OCI-LY1 (cell line): ENCODE measurements at regions not wholly inside any gene's neighbourhood (a gene's known extent, or its start where the extent isn't known, plus 50 kb on each side); places are given as distances from the start of the nearest gene placed in this dataset.

Experiments
- H2AFZ ChIP-seq: fragments of 200-600 bp; sonication (generic), shearing (Covaris generic); 2 replicates; pipeline ENCODE4 v1.6.0; 2014; ENCODE audit warnings: antibody characterized with exemption, mild to moderate bottlenecking, low read length
- H3F3A ChIP-seq: fragments of 200-600 bp; sonication (generic), shearing (Covaris generic); 2 replicates; pipeline ENCODE4 v1.6.0; 2014; ENCODE audit warnings: mild to moderate bottlenecking, antibody characterized with exemption, low read length, moderate library complexity; ENCODE audit not compliant: insufficient read depth
- H3K27ac ChIP-seq: fragments of 200-600 bp; sonication (generic); 2 replicates; pipeline ENCODE4 v1.5.1; 2014; ENCODE audit warnings: low read length, mixed run types, mild to moderate bottlenecking, low read depth; ENCODE audit not compliant: poor library complexity, severe bottlenecking
- H3K27me3 ChIP-seq: fragments of 200-600 bp; sonication (generic); 2 replicates; pipeline ENCODE4 v1.6.0; 2014; ENCODE audit warnings: antibody characterized with exemption, mild to moderate bottlenecking, low read length, moderate library complexity; ENCODE audit not compliant: insufficient read depth
- H3K36me3 ChIP-seq: fragments of 200-600 bp; sonication (generic); 2 replicates; pipeline ENCODE4 v1.6.1; 2014; ENCODE audit warnings: mild to moderate bottlenecking, antibody characterized with exemption, low read length, moderate library complexity, mixed read lengths; ENCODE audit not compliant: insufficient read depth
- H3K4me1 ChIP-seq: fragments of 200-600 bp; sonication (generic); 2 replicates; pipeline ENCODE4 v1.5.1; 2014; ENCODE audit warnings: mild to moderate bottlenecking, low read length, moderate library complexity; ENCODE audit not compliant: insufficient read depth, severe bottlenecking
- H3K4me2 ChIP-seq: fragments of 200-600 bp; sonication (generic), shearing (Covaris generic); 2 replicates; pipeline ENCODE4 v1.6.1; 2014; ENCODE audit warnings: low read length
- H3K4me3 ChIP-seq: fragments of 200-600 bp; sonication (generic); 2 replicates; pipeline ENCODE4 v1.5.1; 2014; ENCODE audit warnings: low read length, low read depth, mild to moderate bottlenecking, mixed read lengths; ENCODE audit not compliant: poor library complexity, severe bottlenecking
- H3K79me2 ChIP-seq: fragments of 200-600 bp; shearing (Covaris generic); 2 replicates; pipeline ENCODE4 v1.6.1; 2016; ENCODE audit warnings: mixed run types, low read length, mixed read lengths; ENCODE audit not compliant: insufficient read depth
- H3K9ac ChIP-seq: fragments of 200-600 bp; sonication (generic), shearing (Covaris generic); 2 replicates; pipeline ENCODE4 v1.6.1; 2014; ENCODE audit warnings: mild to moderate bottlenecking, low read length, mixed read lengths
- H3K9me2 ChIP-seq: fragments of 200-600 bp; sonication (generic), shearing (Covaris generic); 2 replicates; pipeline ENCODE4 v1.6.1; 2014; ENCODE audit warnings: low read depth, mild to moderate bottlenecking, low read length, mixed read lengths
- H3K9me3 ChIP-seq: fragments of 200-600 bp; shearing (Covaris generic); 2 replicates; pipeline ENCODE4 v1.6.1; 2014; ENCODE audit warnings: low read length, mixed read lengths
- H4K20me1 ChIP-seq: fragments of 200-600 bp; sonication (generic), shearing (Covaris generic); 2 replicates; pipeline ENCODE4 v1.6.0; 2016; ENCODE audit warnings: mild to moderate bottlenecking, low read length; ENCODE audit not compliant: insufficient read depth
- EZH2 ChIP-seq: fragments of 200-600 bp; sonication (generic), shearing (Covaris generic); IDR thresholded peaks from 2 replicates; pipeline ENCODE4 v1.8.0; 2017; ENCODE audit warnings: borderline replicate concordance, mixed run types, mild to moderate bottlenecking, antibody characterized with exemption, low read length, moderate library complexity, mixed read lengths
- TF ChIP-seq, protein P1 (sequence below): fragments of 200-600 bp; sonication (generic), shearing (Covaris generic); IDR thresholded peaks from 2 replicates; pipeline ENCODE4 v1.5.1; 2017; ENCODE audit warnings: mild to moderate bottlenecking, antibody characterized with exemption, low read length, moderate library complexity, mixed read lengths

DNA sequence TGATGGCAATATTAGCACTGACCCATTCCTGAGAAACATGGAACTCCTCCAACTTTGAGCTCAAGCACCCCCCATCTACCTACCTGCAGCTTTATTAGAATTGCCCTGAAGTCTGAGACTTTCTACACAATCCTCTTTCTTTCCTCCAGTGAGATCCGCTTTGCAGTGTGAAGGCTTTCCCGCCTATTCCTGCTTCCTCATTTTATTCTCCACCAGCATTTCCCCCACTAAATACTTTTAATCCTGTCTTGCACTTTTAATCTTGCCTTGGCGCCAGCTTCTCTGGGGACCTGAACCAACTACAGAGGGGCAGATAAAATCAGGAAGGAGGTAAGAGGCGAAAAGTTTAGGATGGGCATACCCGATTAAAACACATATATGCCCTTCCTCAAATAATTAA lies 178.1 kb upstream of the PRDM1 start:
- no peak overlapping the region for H3K27ac ChIP-seq
- no peak for TF ChIP-seq EZH2
- TF ChIP-seq, protein P1, sequence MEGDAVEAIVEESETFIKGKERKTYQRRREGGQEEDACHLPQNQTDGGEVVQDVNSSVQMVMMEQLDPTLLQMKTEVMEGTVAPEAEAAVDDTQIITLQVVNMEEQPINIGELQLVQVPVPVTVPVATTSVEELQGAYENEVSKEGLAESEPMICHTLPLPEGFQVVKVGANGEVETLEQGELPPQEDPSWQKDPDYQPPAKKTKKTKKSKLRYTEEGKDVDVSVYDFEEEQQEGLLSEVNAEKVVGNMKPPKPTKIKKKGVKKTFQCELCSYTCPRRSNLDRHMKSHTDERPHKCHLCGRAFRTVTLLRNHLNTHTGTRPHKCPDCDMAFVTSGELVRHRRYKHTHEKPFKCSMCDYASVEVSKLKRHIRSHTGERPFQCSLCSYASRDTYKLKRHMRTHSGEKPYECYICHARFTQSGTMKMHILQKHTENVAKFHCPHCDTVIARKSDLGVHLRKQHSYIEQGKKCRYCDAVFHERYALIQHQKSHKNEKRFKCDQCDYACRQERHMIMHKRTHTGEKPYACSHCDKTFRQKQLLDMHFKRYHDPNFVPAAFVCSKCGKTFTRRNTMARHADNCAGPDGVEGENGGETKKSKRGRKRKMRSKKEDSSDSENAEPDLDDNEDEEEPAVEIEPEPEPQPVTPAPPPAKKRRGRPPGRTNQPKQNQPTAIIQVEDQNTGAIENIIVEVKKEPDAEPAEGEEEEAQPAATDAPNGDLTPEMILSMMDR, result no peak
- no peak overlapping the region for H2AFZ ChIP-seq
- H3K4me3 ChIP-seq, result no peak overlapping the region
- no peaks in the 10 kb centered on the region for H3K9me2 ChIP-seq
- no peaks in the 10 kb centered on the region for H3K79me2 ChIP-seq
- H3K9ac ChIP-seq, result no peak overlapping the region
- H3K36me3 ChIP-seq, result no peaks in the 10 kb centered on the region
- H3F3A ChIP-seq, result no peaks in the 10 kb centered on the region
- no peaks in the 10 kb centered on the region for H3K27me3 ChIP-seq
- no peaks in the 10 kb centered on the region for H3K9me3 ChIP-seq
- peaks cover 2% of the 10 kb centered on the region for H3K4me1 ChIP-seq
- no peak overlapping the region for H3K4me2 ChIP-seq
- H4K20me1 ChIP-seq, result no peaks in the 10 kb centered on the region

DNA sequence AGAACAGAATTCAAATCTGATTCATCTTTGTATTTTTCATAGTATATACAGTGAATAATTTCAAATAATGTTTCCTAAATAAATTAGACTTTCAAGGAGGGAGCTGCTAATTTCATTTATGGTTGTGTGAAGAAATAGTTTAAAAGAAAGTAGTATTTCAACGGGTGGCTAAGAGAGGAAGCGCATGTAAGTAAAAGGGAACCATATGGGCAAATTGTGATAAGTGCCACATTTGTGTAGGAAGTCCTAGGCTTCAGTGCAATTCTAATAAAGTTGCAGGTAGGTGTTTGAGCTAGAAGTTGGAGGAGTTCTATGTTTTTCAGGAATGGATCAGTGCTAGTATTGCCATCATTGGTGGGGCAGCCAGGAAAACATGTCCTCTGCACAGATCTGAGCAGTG lies 178.8 kb upstream of the PRDM1 start:
- no peaks in the 10 kb centered on the region for H3K9me2 ChIP-seq
- no peak overlapping the region for H3K27ac ChIP-seq
- H3K36me3 ChIP-seq, result no peaks in the 10 kb centered on the region
- H3K79me2 ChIP-seq, result no peaks in the 10 kb centered on the region
- no peak overlapping the region for H3K9ac ChIP-seq
- H3K4me1 ChIP-seq, result peaks cover 9% of the 10 kb centered on the region
- H3K9me3 ChIP-seq, result no peaks in the 10 kb centered on the region
- no peak overlapping the region for H3K4me3 ChIP-seq
- TF ChIP-seq EZH2, result no peak
- TF ChIP-seq, protein P1, result no peak
- no peaks in the 10 kb centered on the region for H3F3A ChIP-seq
- no peak overlapping the region for H3K4me2 ChIP-seq
- H4K20me1 ChIP-seq, result no peaks in the 10 kb centered on the region
- H2AFZ ChIP-seq, result no peak overlapping the region
- no peaks in the 10 kb centered on the region for H3K27me3 ChIP-seq

DNA sequence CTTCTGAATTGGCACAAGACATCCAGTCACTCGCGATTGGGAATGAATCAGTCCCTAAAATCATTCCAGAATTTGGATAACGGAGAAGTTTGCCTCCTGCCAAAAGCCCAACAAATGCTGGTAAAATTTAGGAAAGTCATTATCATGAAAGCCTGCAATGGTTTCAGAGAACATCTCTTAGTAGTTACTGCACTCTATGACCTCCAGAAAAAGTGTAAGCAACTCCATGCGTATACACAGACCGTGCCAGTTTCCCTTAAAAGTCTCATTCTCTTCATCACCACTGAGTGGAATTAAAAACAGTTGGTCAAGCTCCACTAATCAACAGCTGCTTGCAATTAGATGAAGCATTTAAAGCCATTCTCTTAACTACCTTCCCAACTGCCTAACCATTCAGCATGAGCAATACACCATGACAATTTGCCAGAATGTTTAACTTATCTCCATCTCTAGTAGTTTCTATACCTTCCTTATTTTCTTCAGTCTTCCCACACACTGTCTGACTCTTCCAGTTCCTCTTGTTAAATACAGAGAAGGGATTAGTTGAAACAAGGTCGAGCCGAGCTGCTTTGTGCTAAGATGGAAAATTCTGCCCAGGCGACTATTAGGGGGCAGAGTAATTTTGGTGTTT lies 183.6 kb upstream of the PRDM1 start:
- H3K27me3 ChIP-seq, result no peaks in the 10 kb centered on the region
- no peak overlapping the region for H3K4me3 ChIP-seq
- no peaks in the 10 kb centered on the region for H4K20me1 ChIP-seq
- H3F3A ChIP-seq, result no peaks in the 10 kb centered on the region
- peak overlapping the region; percentile 22 for H3K27ac ChIP-seq
- TF ChIP-seq, protein P1, result no peak
- TF ChIP-seq EZH2, result no peak
- no peaks in the 10 kb centered on the region for H3K79me2 ChIP-seq
- H3K4me1 ChIP-seq, result peaks cover 30% of the 10 kb centered on the region
- H3K9ac ChIP-seq, result no peak overlapping the region
- no peaks in the 10 kb centered on the region for H3K9me2 ChIP-seq
- H3K9me3 ChIP-seq, result no peaks in the 10 kb centered on the region
- no peaks in the 10 kb centered on the region for H3K36me3 ChIP-seq
- H2AFZ ChIP-seq, result no peak overlapping the region
- 0 out of 2 replicates have a peak overlapping the region, but pooled peaks have one; percentile 9 for H3K4me2 ChIP-seq
